BLaER1 treated with 17β-estradiol and CSF1 and Interleukin-3, amounts not matched to agents 10 nM and 100 nM (cell line): ENCODE measurements at regions not wholly inside any gene's neighbourhood (a gene's known extent, or its start where the extent isn't known, plus 50 kb on each side); places are given as distances from the start of the nearest gene placed in this dataset.

ENCODE experiments used
- H3K27ac ChIP-seq, 11 experiments: shearing (Covaris generic); formaldehyde crosslinking; 2 replicates each; pipeline ENCODE4 v1.8.1; 2022
- H3K27me3 ChIP-seq, 11 experiments: shearing (Covaris generic); formaldehyde crosslinking; 2 replicates each; pipeline ENCODE4 v1.8.1; 2022
- H3K36me3 ChIP-seq, 11 experiments: shearing (Covaris generic); formaldehyde crosslinking; 2 replicates each; pipeline ENCODE4 v1.8.1; 2022
- H3K4me1 ChIP-seq, 10 experiments: shearing (Covaris generic); formaldehyde crosslinking; 2 replicates each; pipeline ENCODE4 v1.8.1; 2022
- H3K4me2 ChIP-seq, 11 experiments: shearing (Covaris generic); formaldehyde crosslinking; 2 replicates each; pipeline ENCODE4 v1.8.1; 2022
- H3K4me3 ChIP-seq, 10 experiments: shearing (Covaris generic); formaldehyde crosslinking; 2 replicates each; pipeline ENCODE4 v1.8.1; 2022
- H3K9ac ChIP-seq, 11 experiments: shearing (Covaris generic); formaldehyde crosslinking; 2 replicates each; pipeline ENCODE4 v1.8.1; 2022
- H3K9me3 ChIP-seq, 11 experiments: shearing (Covaris generic); formaldehyde crosslinking; replicated peaks in 1 of 11; 2 replicates each; pipeline ENCODE4 v1.8.1; 2022
- H4K20me1 ChIP-seq, 11 experiments: shearing (Covaris generic); formaldehyde crosslinking; 2 replicates each; pipeline ENCODE4 v1.8.1; 2022
- Cebpa-rat ChIP-seq, 11 experiments: shearing (Covaris generic); IDR thresholded peaks; 2 replicates each; pipeline ENCODE4 v1.8.1; 2022

- Histone ChIP-seq H3K36me3 (no peaks in the 10 kb centered on the region), H3K27ac (no peak overlapping the region), H3K4me2 (no peak overlapping the region), H3K4me3 (no peak overlapping the region), H3K9me3 (peaks cover 0 to 8% (median 0%) of the 10 kb centered on the region in 11 experiments; a peak in 4 of 22 replicates), H3K27me3 (no peaks in the 10 kb centered on the region), H3K4me1 (peaks cover 29 to 38% (median 34%) of the 10 kb centered on the region in 10 experiments), H4K20me1 (no peaks in the 10 kb centered on the region), H3K9ac (no peak overlapping the region)
- TF ChIP-seq Cebpa-rat (IDR thresholded peaks at IDR 0.05) = no peak
Measured at GRCh38 chr3:31285833-31286486, 246.8 kb upstream of the STT3B start.

- Histone ChIP-seq H3K36me3 (no peaks in the 10 kb centered on the region), H3K4me2 (peak overlapping the region; percentile 58 to 82 (median 74)), H3K4me1 (peaks cover 29 to 41% (median 36%) of the 10 kb centered on the region in 10 experiments), H3K27ac (peak overlapping the region in 7 of 11 experiments; percentile 1 to 67 (median 56); a peak in 9 of 22 replicates), H4K20me1 (no peaks in the 10 kb centered on the region), H3K27me3 (no peaks in the 10 kb centered on the region), H3K4me3 (peak overlapping the region in 1 of 10 experiments; percentile 43; a peak in 1 of 20 replicates), H3K9ac (peak overlapping the region in 1 of 11 experiments; percentile 21; a peak in 1 of 22 replicates), H3K9me3 (peaks cover 0 to 5% (median 0%) of the 10 kb centered on the region in 11 experiments; a peak in 4 of 22 replicates)
- no peak for TF ChIP-seq Cebpa-rat (IDR thresholded peaks at IDR 0.05)
Measured at GRCh38 chr3:31288224-31288623, 244.5 kb upstream of the STT3B start.

GRCh38 chr3:31288641-31289100 is 244.1 kb upstream of the STT3B start:
- peak overlapping the region in 9 of 11 experiments; percentile 20 to 67 (median 56); a peak in 12 of 22 replicates for H3K27ac ChIP-seq
- H3K4me1 ChIP-seq = peaks cover 29 to 41% (median 36%) of the 10 kb centered on the region in 10 experiments
- TF ChIP-seq Cebpa-rat (IDR thresholded peaks at IDR 0.05) = no peak
- peak overlapping the region; percentile 58 to 82 (median 74) for H3K4me2 ChIP-seq
- no peaks in the 10 kb centered on the region for H4K20me1 ChIP-seq
- no peaks in the 10 kb centered on the region for H3K36me3 ChIP-seq
- peaks cover 0 to 5% (median 0%) of the 10 kb centered on the region in 11 experiments; a peak in 2 of 22 replicates for H3K9me3 ChIP-seq
- peak overlapping the region in 4 of 11 experiments; percentile 4 to 38 (median 26); a peak in 3 of 22 replicates for H3K9ac ChIP-seq
- no peaks in the 10 kb centered on the region for H3K27me3 ChIP-seq
- H3K4me3 ChIP-seq = peak overlapping the region in 1 of 10 experiments; percentile 43; a peak in 1 of 20 replicates

- TF ChIP-seq Cebpa-rat (IDR thresholded peaks at IDR 0.05) = no peak
- Histone ChIP-seq H3K27me3 (no peaks in the 10 kb centered on the region), H3K36me3 (no peaks in the 10 kb centered on the region), H3K4me2 (peak overlapping the region; percentile 58 to 82 (median 74)), H3K4me1 (peaks cover 29 to 41% (median 38%) of the 10 kb centered on the region in 10 experiments), H3K9me3 (peaks cover 0 to 5% (median 0%) of the 10 kb centered on the region in 11 experiments; a peak in 2 of 22 replicates), H3K9ac (peak overlapping the region in 1 of 11 experiments; percentile 5; a peak in 1 of 22 replicates), H3K27ac (peak overlapping the region in 9 of 11 experiments; percentile 20 to 67 (median 56); a peak in 17 of 22 replicates), H4K20me1 (no peaks in the 10 kb centered on the region), H3K4me3 (no peak overlapping the region)
Measured at GRCh38 chr3:31289584-31289983, 243.1 kb upstream of the STT3B start.

GRCh38 chr3:31290046-31290445 is 242.7 kb upstream of the STT3B start:
- H3K4me2 ChIP-seq = peak overlapping the region; percentile 58 to 82 (median 74)
- no peak overlapping the region for H3K9ac ChIP-seq
- H3K9me3 ChIP-seq = peaks cover 0 to 5% (median 0%) of the 10 kb centered on the region in 11 experiments; a peak in 2 of 22 replicates
- H4K20me1 ChIP-seq = no peaks in the 10 kb centered on the region
- no peaks in the 10 kb centered on the region for H3K36me3 ChIP-seq
- peak overlapping the region in 9 of 11 experiments; percentile 20 to 67 (median 56); a peak in 16 of 22 replicates for H3K27ac ChIP-seq
- no peak for TF ChIP-seq Cebpa-rat (IDR thresholded peaks at IDR 0.05)
- no peak overlapping the region for H3K4me3 ChIP-seq
- no peaks in the 10 kb centered on the region for H3K27me3 ChIP-seq
- H3K4me1 ChIP-seq = peaks cover 29 to 44% (median 39%) of the 10 kb centered on the region in 10 experiments

- H3K27me3 ChIP-seq = no peaks in the 10 kb centered on the region
- no peak overlapping the region for H3K27ac ChIP-seq
- H3K4me3 ChIP-seq = no peak overlapping the region
- H3K9me3 ChIP-seq = peaks cover 0 to 7% (median 0%) of the 10 kb centered on the region in 11 experiments; a peak in 4 of 22 replicates
- no peak overlapping the region for H3K9ac ChIP-seq
- peaks cover 29 to 44% (median 39%) of the 10 kb centered on the region in 10 experiments for H3K4me1 ChIP-seq
- no peak for TF ChIP-seq Cebpa-rat (IDR thresholded peaks at IDR 0.05)
- no peak overlapping the region for H3K4me2 ChIP-seq
- H4K20me1 ChIP-seq = no peaks in the 10 kb centered on the region
- no peaks in the 10 kb centered on the region for H3K36me3 ChIP-seq
Measured at GRCh38 chr3:31291818-31292217, 240.9 kb upstream of the STT3B start.

GRCh38 chr3:31294430-31295149 is 238.1 kb upstream of the STT3B start:
- Histone ChIP-seq H3K36me3 (no peaks in the 10 kb centered on the region), H3K4me3 (no peak overlapping the region), H4K20me1 (no peaks in the 10 kb centered on the region), H3K27ac (no peak overlapping the region), H3K9me3 (peaks cover 13 to 28% (median 20%) of the 10 kb centered on the region in 11 experiments; a peak in 21 of 22 replicates), H3K4me1 (peaks cover 13 to 25% (median 16%) of the 10 kb centered on the region in 10 experiments), H3K4me2 (peak overlapping the region in 4 of 11 experiments; percentile 6 to 31 (median 13); a peak in 6 of 22 replicates), H3K9ac (no peak overlapping the region), H3K27me3 (no peaks in the 10 kb centered on the region)
- TF ChIP-seq Cebpa-rat (IDR thresholded peaks at IDR 0.05) = no peak

GRCh38 chr3:31295150-31295765 is 237.5 kb upstream of the STT3B start:
- no peak for TF ChIP-seq Cebpa-rat (IDR thresholded peaks at IDR 0.05)
- H3K9ac ChIP-seq = no peak overlapping the region
- peaks cover 13 to 28% (median 20%) of the 10 kb centered on the region in 11 experiments; a peak in 21 of 22 replicates for H3K9me3 ChIP-seq
- no peak overlapping the region for H3K27ac ChIP-seq
- H3K4me1 ChIP-seq = peaks cover 7 to 18% (median 9%) of the 10 kb centered on the region in 10 experiments
- no peaks in the 10 kb centered on the region for H4K20me1 ChIP-seq
- no peaks in the 10 kb centered on the region for H3K27me3 ChIP-seq
- no peaks in the 10 kb centered on the region for H3K36me3 ChIP-seq
- no peak overlapping the region for H3K4me3 ChIP-seq
- peak overlapping the region in 2 of 11 experiments; percentile 11 to 31; a peak in 2 of 22 replicates for H3K4me2 ChIP-seq
